Testis (tissue), 2 donors: ENCODE measurements at regions not wholly inside any gene's neighbourhood (a gene's known extent, or its start where the extent isn't known, plus 50 kb on each side); places are given as distances from the start of the nearest gene placed in this dataset.

Source experiments
- POLR2A ChIP-seq: fragments of 450-650 bp; IDR thresholded peaks from one replicate; pipeline ENCODE4 v1.6.1; 2017; ENCODE audit warnings: antibody characterized with exemption, mild to moderate bottlenecking, moderate library complexity
- TF ChIP-seq, protein P1 (sequence below), 3 experiments: fragments of 450-650 bp in 2 of 3; fragments of 200-600 bp in 1 of 3; sonication (generic) in 1 of 3; IDR thresholded peaks; one replicate each; pipeline ENCODE4 v1.5.1; 2016 to 2019; ENCODE audit warnings: antibody characterized with exemption in 3 of 3, mild to moderate bottlenecking in 2 of 3, moderate library complexity in 1 of 3

GRCh38 chr9:108331596-108331995, 524.2 kb downstream of the ACTL7B start:
- TF ChIP-seq, protein P1, sequence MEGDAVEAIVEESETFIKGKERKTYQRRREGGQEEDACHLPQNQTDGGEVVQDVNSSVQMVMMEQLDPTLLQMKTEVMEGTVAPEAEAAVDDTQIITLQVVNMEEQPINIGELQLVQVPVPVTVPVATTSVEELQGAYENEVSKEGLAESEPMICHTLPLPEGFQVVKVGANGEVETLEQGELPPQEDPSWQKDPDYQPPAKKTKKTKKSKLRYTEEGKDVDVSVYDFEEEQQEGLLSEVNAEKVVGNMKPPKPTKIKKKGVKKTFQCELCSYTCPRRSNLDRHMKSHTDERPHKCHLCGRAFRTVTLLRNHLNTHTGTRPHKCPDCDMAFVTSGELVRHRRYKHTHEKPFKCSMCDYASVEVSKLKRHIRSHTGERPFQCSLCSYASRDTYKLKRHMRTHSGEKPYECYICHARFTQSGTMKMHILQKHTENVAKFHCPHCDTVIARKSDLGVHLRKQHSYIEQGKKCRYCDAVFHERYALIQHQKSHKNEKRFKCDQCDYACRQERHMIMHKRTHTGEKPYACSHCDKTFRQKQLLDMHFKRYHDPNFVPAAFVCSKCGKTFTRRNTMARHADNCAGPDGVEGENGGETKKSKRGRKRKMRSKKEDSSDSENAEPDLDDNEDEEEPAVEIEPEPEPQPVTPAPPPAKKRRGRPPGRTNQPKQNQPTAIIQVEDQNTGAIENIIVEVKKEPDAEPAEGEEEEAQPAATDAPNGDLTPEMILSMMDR (IDR thresholded peaks at IDR 0.05): no peak
- TF ChIP-seq POLR2A: no peak
